ENCODE measurements at regions not wholly inside any gene's neighbourhood (a gene's known extent, or its start where the extent isn't known, plus 50 kb on each side); places are given as distances from the start of the nearest gene placed in this dataset.

DNA sequence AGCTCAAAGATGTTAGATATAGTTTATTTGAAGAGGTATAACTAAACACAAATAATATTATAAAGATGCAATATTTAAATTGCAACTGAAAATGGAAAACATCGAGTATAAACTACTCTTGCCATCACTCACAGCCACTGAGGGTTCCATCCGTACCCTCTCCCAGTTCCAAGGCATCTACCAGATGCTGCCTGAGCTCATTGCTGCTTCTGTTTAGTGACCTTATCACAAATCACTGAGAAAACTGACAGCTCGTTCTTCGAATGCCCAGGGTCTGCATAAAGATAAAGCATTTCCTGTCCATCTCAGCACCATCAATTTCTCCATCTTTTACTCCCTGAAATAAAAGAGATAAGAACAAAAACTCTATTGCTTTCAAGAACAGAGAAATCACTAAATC is 391.7 kb upstream of the NWD2 start:
- Mint-ChIP-seq H3K36me3 (no peaks in the 10 kb centered on the region), H3K27me3 (ENCODE audit: low read depth in 3 of 3) (peaks cover 0 to 2% (median 0%) of the 10 kb centered on the region in 3 donors), H3K9me3 (peaks cover 0 to 8% (median 3%) of the 10 kb centered on the region in 7 donors), H3K4me3 (no peak overlapping the region), H3K27ac (no peak overlapping the region), H3K4me1 (no peaks in the 10 kb centered on the region)
- no peaks in the 10 kb centered on the region for H3K27me3 ChIP-seq (ENCODE audit: control insufficient read depth in 2 of 2, insufficient read depth in 2 of 2, low read length in 2 of 2)
- no peak overlapping the region for H3K4me3 ChIP-seq (replicated peaks in 1 of 3; ENCODE audit: low read depth in 2 of 3, low read length in 3 of 3)
- no peak for DNase-seq
- H3K36me3 ChIP-seq (replicated peaks in 1 of 2; ENCODE audit: control insufficient read depth in 1 of 2, insufficient read depth in 2 of 2, low read length in 2 of 2), result no peaks in the 10 kb centered on the region
- H3K9ac ChIP-seq (ENCODE audit: insufficient read depth, low read length, poor library complexity, severe bottlenecking), result no peak overlapping the region
- 69% methylated on average over 3 of the region's 4 CpGs for WGBS (ENCODE audit: insufficient coverage)
- intact Hi-C loops (cut with micrococcal nuclease), result no loop called here
- H3K9me3 ChIP-seq (replicated peaks in 1 of 2; ENCODE audit: control insufficient read depth in 1 of 2, insufficient read depth in 1 of 2, low read length in 2 of 2), result no peaks in the 10 kb centered on the region
- H2AFZ ChIP-seq (ENCODE audit: insufficient read depth, low read depth, low read length, poor library complexity, severe bottlenecking), result no peak overlapping the region
- TF ChIP-seq CTCF (IDR thresholded peaks at IDR 0.05), result no peak
- H3K4me2 ChIP-seq (replicated peaks; ENCODE audit: extremely low read depth, low read length, poor library complexity, severe bottlenecking), result no peak overlapping the region
- no peaks in the 10 kb centered on the region for H4K20me1 ChIP-seq (ENCODE audit: insufficient read depth, low read length)
- no peak overlapping the region for H3K27ac ChIP-seq (ENCODE audit: low read depth in 1 of 2, low read length in 2 of 2)
- no peaks in the 10 kb centered on the region for H3K79me2 ChIP-seq (ENCODE audit: insufficient read depth, low read length)
- no peaks in the 10 kb centered on the region for H3K4me1 ChIP-seq (ENCODE audit: control insufficient read depth in 1 of 2, insufficient read depth in 2 of 2, low read length in 2 of 2)

DNA sequence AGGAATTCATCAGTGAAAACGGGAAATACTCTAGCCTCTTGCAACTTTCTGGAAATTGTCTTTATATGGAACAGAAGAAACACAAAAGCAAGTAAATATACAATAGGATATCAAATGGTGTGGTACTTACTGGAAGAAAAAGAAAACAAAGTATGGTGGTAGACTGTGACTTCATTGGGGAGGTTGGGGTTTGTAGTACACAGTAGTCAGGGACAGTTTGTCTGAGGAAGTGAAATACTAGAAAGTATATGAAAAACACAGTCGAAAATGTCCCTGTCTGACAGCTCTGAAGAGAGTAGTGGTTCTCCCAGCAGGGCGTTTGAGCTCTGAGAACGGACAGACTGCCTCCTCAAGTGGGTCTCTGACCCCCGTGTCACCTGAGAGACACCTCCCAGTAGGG is 390.0 kb upstream of the NWD2 start:
- Mint-ChIP-seq H3K36me3 (no peaks in the 10 kb centered on the region), H3K4me1 (no peaks in the 10 kb centered on the region), H3K27ac (no peak overlapping the region), H3K9me3 (peaks cover 0 to 12% (median 2%) of the 10 kb centered on the region in 7 donors), H3K27me3 (ENCODE audit: low read depth in 3 of 3) (peaks cover 0 to 2% (median 0%) of the 10 kb centered on the region in 3 donors), H3K4me3 (no peak overlapping the region)
- H3K9ac ChIP-seq (ENCODE audit: insufficient read depth, low read length, poor library complexity, severe bottlenecking), result no peak overlapping the region
- no peaks in the 10 kb centered on the region for H4K20me1 ChIP-seq (ENCODE audit: insufficient read depth, low read length)
- H3K4me2 ChIP-seq (replicated peaks; ENCODE audit: extremely low read depth, low read length, poor library complexity, severe bottlenecking), result no peak overlapping the region
- intact Hi-C loops (cut with micrococcal nuclease), result no loop called here
- H3K79me2 ChIP-seq (ENCODE audit: insufficient read depth, low read length), result no peaks in the 10 kb centered on the region
- no peaks in the 10 kb centered on the region for H3K27me3 ChIP-seq (ENCODE audit: control insufficient read depth in 2 of 2, insufficient read depth in 2 of 2, low read length in 2 of 2)
- H3K4me3 ChIP-seq (replicated peaks in 1 of 3; ENCODE audit: low read depth in 2 of 3, low read length in 3 of 3), result no peak overlapping the region
- no peak for DNase-seq
- no peak overlapping the region for H3K27ac ChIP-seq (ENCODE audit: low read depth in 1 of 2, low read length in 2 of 2)
- no peaks in the 10 kb centered on the region for H3K36me3 ChIP-seq (replicated peaks in 1 of 2; ENCODE audit: control insufficient read depth in 1 of 2, insufficient read depth in 2 of 2, low read length in 2 of 2)
- no peaks in the 10 kb centered on the region for H3K9me3 ChIP-seq (replicated peaks in 1 of 2; ENCODE audit: control insufficient read depth in 1 of 2, insufficient read depth in 1 of 2, low read length in 2 of 2)
- H3K4me1 ChIP-seq (ENCODE audit: control insufficient read depth in 1 of 2, insufficient read depth in 2 of 2, low read length in 2 of 2), result no peaks in the 10 kb centered on the region
- no peak overlapping the region for H2AFZ ChIP-seq (ENCODE audit: insufficient read depth, low read depth, low read length, poor library complexity, severe bottlenecking)
- TF ChIP-seq CTCF (IDR thresholded peaks at IDR 0.05), result no peak
- 60% methylated on average over 3 of the region's 5 CpGs for WGBS (ENCODE audit: insufficient coverage)
